GM19035 (cell line): ENCODE measurements at regions not wholly inside any gene's neighbourhood (a gene's known extent, or its start where the extent isn't known, plus 50 kb on each side); places are given as distances from the start of the nearest gene placed in this dataset.
"Not testable (repeated sequence)": the region's sequence is repeated elsewhere in the genome, so short reads cannot be mapped to it uniquely, and the experiment has no call there.

Experiments
- ATAC-seq: cut with Tn5 transposase; IDR thresholded peaks from one replicate; pipeline ENCODE4 v1.9.1; 2021; ENCODE audit not compliant: unreplicated experiment

GRCh38 chr2:210954386-210954907, 398.0 kb downstream of the CPS1 start:
- no peak for ATAC-seq

- ATAC-seq = no peak
Observed at GRCh38 chr2:210955591-210955990, 399.2 kb downstream of the CPS1 start.

GRCh38 chr2:210956101-210956500, 399.7 kb downstream of the CPS1 start:
- no peak for ATAC-seq

GRCh38 chr2:210961249-210961648, 404.9 kb downstream of the CPS1 start:
- ATAC-seq = no peak

- no peak for ATAC-seq
Observed at GRCh38 chr2:210963386-210963785, 407.0 kb downstream of the CPS1 start.

GRCh38 chr2:210964141-210964764, 407.9 kb downstream of the CPS1 start:
- no peak for ATAC-seq

- no peak for ATAC-seq
Observed at GRCh38 chr2:210965472-210965871, 409.1 kb downstream of the CPS1 start.

GRCh38 chr2:210966330-210966729, 409.9 kb downstream of the CPS1 start:
- ATAC-seq = no peak

GRCh38 chr2:210971431-210971830, 415.0 kb downstream of the CPS1 start:
- no peak for ATAC-seq

GRCh38 chr2:210986806-210987205, 430.4 kb downstream of the CPS1 start:
- ATAC-seq = not testable (repeated sequence)

GRCh38 chr2:210991107-210991506, 434.7 kb downstream of the CPS1 start:
- ATAC-seq = no peak

- ATAC-seq = no peak
Observed at GRCh38 chr2:210994104-210994503, 437.7 kb downstream of the CPS1 start.

- no peak for ATAC-seq
Observed at GRCh38 chr2:210997373-210997772, 441.0 kb downstream of the CPS1 start.

GRCh38 chr2:210998334-210998733, 441.9 kb downstream of the CPS1 start:
- ATAC-seq = no peak

- no peak for ATAC-seq
Observed at GRCh38 chr2:211014376-211014775, 458.0 kb downstream of the CPS1 start.

- no peak for ATAC-seq
Observed at GRCh38 chr2:211014906-211015305, 458.5 kb downstream of the CPS1 start.

GRCh38 chr2:211025089-211025488, 468.7 kb downstream of the CPS1 start:
- ATAC-seq = not testable (repeated sequence)

- no peak for ATAC-seq
Observed at GRCh38 chr2:211026109-211026508, 469.7 kb downstream of the CPS1 start.

GRCh38 chr2:211027976-211028375, 471.6 kb downstream of the CPS1 start:
- no peak for ATAC-seq

- no peak for ATAC-seq
Observed at GRCh38 chr2:211033765-211034164, 477.4 kb downstream of the CPS1 start.

- no peak for ATAC-seq
Observed at GRCh38 chr2:211035548-211036185, 479.3 kb downstream of the CPS1 start.

- no peak for ATAC-seq
Observed at GRCh38 chr2:211045025-211045424, 488.6 kb downstream of the CPS1 start.
